22Rv1 (cell line): ENCODE measurements at regions not wholly inside any gene's neighbourhood (a gene's known extent, or its start where the extent isn't known, plus 50 kb on each side); places are given as distances from the start of the nearest gene placed in this dataset.

Source experiments
- CTCF ChIP-seq: fragments of 450-650 bp; IDR thresholded peaks from 2 replicates; pipeline ENCODE4 v1.5.1; 2017; ENCODE audit warnings: mild to moderate bottlenecking
- ZFX ChIP-seq: fragments of 450-650 bp; IDR thresholded peaks from 2 replicates; pipeline ENCODE4 v1.6.1; 2017; ENCODE audit warnings: antibody characterized with exemption, borderline replicate concordance

DNA sequence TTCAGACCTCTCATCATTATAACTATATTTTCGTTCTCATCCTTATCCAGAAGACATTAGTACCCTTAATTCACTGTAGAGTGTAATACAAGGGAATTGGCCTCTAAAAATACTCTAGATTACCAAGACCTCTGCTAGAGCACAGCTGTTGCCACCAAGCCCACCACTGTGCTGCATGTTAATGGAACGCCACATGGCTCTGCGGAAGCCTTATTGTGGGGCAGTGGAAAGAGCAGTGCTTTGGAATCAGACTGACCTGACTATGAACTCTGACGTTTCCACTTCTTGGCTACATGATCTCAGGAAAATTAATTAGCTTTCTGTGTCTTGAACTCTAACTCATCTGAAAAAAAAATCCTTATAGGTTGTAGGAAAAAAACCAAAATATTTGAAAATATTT, 222.1 kb downstream of the LMX1A start:
- TF ChIP-seq CTCF (no peak), ZFX (no peak)
